SK-N-SH treated with all-trans-retinoic acid at 6 μM for 48 hours (cell line): ENCODE measurements at regions not wholly inside any gene's neighbourhood (a gene's known extent, or its start where the extent isn't known, plus 50 kb on each side); places are given as distances from the start of the nearest gene placed in this dataset.

ENCODE experiments used
- ATAC-seq: fragments of 200-7000 bp; cut with Tn5 transposase; 3 replicates; pipeline ENCODE4 v1.9.1; 2020; ENCODE audit warnings: mild to moderate bottlenecking, moderate library complexity
- ARNTL ChIP-seq: fragments of 450-650 bp; formaldehyde crosslinking; IDR thresholded peaks from 2 replicates; pipeline ENCODE4 v1.5.0; 2020; ENCODE audit warnings: low read depth, mild to moderate bottlenecking, moderate library complexity, borderline replicate concordance
- BACH2 ChIP-seq: fragments of 250-450 bp; sonication (Bioruptor Pico); IDR thresholded peaks from 2 replicates; pipeline ENCODE4 v1.9.0; 2021; ENCODE audit warnings: mild to moderate bottlenecking, borderline replicate concordance
- CSDC2 ChIP-seq: fragments of 250-450 bp; sonication (Bioruptor Pico); IDR thresholded peaks from 2 replicates; pipeline ENCODE4 v1.5.0; 2020; ENCODE audit warnings: mild to moderate bottlenecking, moderate library complexity
- ESRRG ChIP-seq: fragments of 250-450 bp; sonication (Bioruptor Pico); IDR thresholded peaks from 2 replicates; pipeline ENCODE4 v1.6.1; 2021; ENCODE audit warnings: mild to moderate bottlenecking
- GLIS3 ChIP-seq: fragments of 250-450 bp; sonication (Bioruptor Pico); IDR thresholded peaks from 2 replicates; pipeline ENCODE4 v1.5.0; 2020; ENCODE audit warnings: mild to moderate bottlenecking, moderate library complexity
- ISL1 ChIP-seq: fragments of 250-450 bp; sonication (Bioruptor Pico); IDR thresholded peaks from 2 replicates; pipeline ENCODE4 v2.1.2; 2022; ENCODE audit warnings: mild to moderate bottlenecking, moderate library complexity
- OSR1 ChIP-seq: fragments of 250-450 bp; sonication (Bioruptor Pico); IDR thresholded peaks from 2 replicates; pipeline ENCODE4 v1.8.0; 2022; ENCODE audit warnings: moderate library complexity, mild to moderate bottlenecking, inconsistent platforms
- RARB ChIP-seq: fragments of 250-450 bp; sonication (Bioruptor Pico); IDR thresholded peaks from 2 replicates; pipeline ENCODE4 v1.8.0; 2021; ENCODE audit warnings: mild to moderate bottlenecking, moderate library complexity
- SNAI2 ChIP-seq: fragments of 250-450 bp; sonication (Bioruptor Pico); IDR thresholded peaks from 2 replicates; pipeline ENCODE4 v1.5.0; 2020; ENCODE audit warnings: mild to moderate bottlenecking, moderate library complexity
- TOX ChIP-seq: fragments of 250-450 bp; sonication (Bioruptor Pico); IDR thresholded peaks from 2 replicates; pipeline ENCODE4 v1.8.0; 2021; ENCODE audit warnings: mild to moderate bottlenecking, moderate library complexity, borderline replicate concordance
- ZC3H10 ChIP-seq: fragments of 250-450 bp; sonication (Bioruptor Pico); IDR thresholded peaks from 2 replicates; pipeline ENCODE4 v1.5.1; 2021; ENCODE audit warnings: mild to moderate bottlenecking, moderate library complexity
- ZFP3 ChIP-seq: fragments of 250-450 bp; sonication (Bioruptor Pico); IDR thresholded peaks from 2 replicates; pipeline ENCODE4 v1.5.0; 2020; ENCODE audit warnings: mild to moderate bottlenecking, moderate library complexity
- ZNF70 ChIP-seq: fragments of 450-650 bp; formaldehyde crosslinking; IDR thresholded peaks from 2 replicates; pipeline ENCODE4 v1.5.0; 2020; ENCODE audit warnings: mild to moderate bottlenecking, moderate library complexity
- ZNF8 ChIP-seq: fragments of 450-650 bp; formaldehyde crosslinking; IDR thresholded peaks from 2 replicates; pipeline ENCODE4 v1.5.0; 2020; ENCODE audit warnings: mild to moderate bottlenecking, moderate library complexity
- TF ChIP-seq, protein P1 (sequence below): fragments of 250-450 bp; sonication (Bioruptor Pico); IDR thresholded peaks from 2 replicates; pipeline ENCODE4 v1.8.0; 2021; ENCODE audit warnings: low read depth, mild to moderate bottlenecking, moderate library complexity, borderline replicate concordance
- TF ChIP-seq, protein P2 (sequence below): fragments of 250-450 bp; sonication (Bioruptor Pico); IDR thresholded peaks from 2 replicates; pipeline ENCODE4 v1.5.0; 2020; ENCODE audit warnings: mild to moderate bottlenecking, moderate library complexity
- TF ChIP-seq, protein P3 (sequence below): fragments of 250-450 bp; sonication (Bioruptor Pico); IDR thresholded peaks from 2 replicates; pipeline ENCODE4 v1.8.0; 2020; ENCODE audit warnings: mild to moderate bottlenecking, moderate library complexity, borderline replicate concordance
- TF ChIP-seq, protein P4 (sequence below): fragments of 250-450 bp; sonication (Bioruptor Pico); IDR thresholded peaks from 2 replicates; pipeline ENCODE4 v1.5.1; 2021; ENCODE audit warnings: mild to moderate bottlenecking, moderate library complexity

DNA sequence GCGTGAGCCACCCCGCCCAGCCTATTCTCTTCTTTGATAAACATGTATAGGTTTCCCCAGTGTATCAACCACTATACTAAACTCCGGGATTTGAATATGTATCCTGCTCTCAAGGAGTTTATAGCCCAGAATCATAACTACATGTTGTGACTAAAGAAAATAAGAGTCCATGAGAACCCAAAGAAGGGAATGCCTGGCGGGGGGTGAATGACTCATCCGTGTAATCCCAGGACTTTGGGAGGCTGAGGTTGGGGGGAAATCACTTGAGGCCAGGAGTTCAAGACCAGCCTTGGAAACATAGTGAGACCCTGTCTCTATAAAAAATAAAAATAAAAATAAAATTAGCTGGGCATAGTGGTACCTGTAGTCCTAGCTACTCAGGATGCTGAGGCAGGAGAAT is 57.2 kb downstream of the SIX6 start:
- TF ChIP-seq SNAI2 (CRISPR knock-in tag) (no peak), RARB (CRISPR knock-in tag) (no peak), BACH2 (CRISPR knock-in tag) (no peak), ARNTL (CRISPR knock-in tag) (no peak), OSR1 (CRISPR knock-in tag) (no peak), ZNF8 (CRISPR knock-in tag) (no peak), GLIS3 (CRISPR knock-in tag) (no peak), TOX (CRISPR knock-in tag) (no peak), ZFP3 (CRISPR knock-in tag) (no peak), CSDC2 (CRISPR knock-in tag) (no peak)
- TF ChIP-seq, protein P1, sequence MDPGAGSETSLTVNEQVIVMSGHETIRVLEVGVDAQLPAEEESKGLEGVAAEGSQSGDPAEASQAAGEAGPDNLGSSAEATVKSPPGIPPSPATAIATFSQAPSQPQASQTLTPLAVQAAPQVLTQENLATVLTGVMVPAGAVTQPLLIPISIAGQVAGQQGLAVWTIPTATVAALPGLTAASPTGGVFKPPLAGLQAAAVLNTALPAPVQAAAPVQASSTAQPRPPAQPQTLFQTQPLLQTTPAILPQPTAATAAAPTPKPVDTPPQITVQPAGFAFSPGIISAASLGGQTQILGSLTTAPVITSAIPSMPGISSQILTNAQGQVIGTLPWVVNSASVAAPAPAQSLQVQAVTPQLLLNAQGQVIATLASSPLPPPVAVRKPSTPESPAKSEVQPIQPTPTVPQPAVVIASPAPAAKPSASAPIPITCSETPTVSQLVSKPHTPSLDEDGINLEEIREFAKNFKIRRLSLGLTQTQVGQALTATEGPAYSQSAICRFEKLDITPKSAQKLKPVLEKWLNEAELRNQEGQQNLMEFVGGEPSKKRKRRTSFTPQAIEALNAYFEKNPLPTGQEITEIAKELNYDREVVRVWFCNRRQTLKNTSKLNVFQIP (CRISPR knock-in tag) = no peak
- TF ChIP-seq, protein P2, sequence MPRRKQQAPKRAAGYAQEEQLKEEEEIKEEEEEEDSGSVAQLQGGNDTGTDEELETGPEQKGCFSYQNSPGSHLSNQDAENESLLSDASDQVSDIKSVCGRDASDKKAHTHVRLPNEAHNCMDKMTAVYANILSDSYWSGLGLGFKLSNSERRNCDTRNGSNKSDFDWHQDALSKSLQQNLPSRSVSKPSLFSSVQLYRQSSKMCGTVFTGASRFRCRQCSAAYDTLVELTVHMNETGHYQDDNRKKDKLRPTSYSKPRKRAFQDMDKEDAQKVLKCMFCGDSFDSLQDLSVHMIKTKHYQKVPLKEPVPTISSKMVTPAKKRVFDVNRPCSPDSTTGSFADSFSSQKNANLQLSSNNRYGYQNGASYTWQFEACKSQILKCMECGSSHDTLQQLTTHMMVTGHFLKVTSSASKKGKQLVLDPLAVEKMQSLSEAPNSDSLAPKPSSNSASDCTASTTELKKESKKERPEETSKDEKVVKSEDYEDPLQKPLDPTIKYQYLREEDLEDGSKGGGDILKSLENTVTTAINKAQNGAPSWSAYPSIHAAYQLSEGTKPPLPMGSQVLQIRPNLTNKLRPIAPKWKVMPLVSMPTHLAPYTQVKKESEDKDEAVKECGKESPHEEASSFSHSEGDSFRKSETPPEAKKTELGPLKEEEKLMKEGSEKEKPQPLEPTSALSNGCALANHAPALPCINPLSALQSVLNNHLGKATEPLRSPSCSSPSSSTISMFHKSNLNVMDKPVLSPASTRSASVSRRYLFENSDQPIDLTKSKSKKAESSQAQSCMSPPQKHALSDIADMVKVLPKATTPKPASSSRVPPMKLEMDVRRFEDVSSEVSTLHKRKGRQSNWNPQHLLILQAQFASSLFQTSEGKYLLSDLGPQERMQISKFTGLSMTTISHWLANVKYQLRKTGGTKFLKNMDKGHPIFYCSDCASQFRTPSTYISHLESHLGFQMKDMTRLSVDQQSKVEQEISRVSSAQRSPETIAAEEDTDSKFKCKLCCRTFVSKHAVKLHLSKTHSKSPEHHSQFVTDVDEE (CRISPR knock-in tag) = no peak
- TF ChIP-seq, protein P3, sequence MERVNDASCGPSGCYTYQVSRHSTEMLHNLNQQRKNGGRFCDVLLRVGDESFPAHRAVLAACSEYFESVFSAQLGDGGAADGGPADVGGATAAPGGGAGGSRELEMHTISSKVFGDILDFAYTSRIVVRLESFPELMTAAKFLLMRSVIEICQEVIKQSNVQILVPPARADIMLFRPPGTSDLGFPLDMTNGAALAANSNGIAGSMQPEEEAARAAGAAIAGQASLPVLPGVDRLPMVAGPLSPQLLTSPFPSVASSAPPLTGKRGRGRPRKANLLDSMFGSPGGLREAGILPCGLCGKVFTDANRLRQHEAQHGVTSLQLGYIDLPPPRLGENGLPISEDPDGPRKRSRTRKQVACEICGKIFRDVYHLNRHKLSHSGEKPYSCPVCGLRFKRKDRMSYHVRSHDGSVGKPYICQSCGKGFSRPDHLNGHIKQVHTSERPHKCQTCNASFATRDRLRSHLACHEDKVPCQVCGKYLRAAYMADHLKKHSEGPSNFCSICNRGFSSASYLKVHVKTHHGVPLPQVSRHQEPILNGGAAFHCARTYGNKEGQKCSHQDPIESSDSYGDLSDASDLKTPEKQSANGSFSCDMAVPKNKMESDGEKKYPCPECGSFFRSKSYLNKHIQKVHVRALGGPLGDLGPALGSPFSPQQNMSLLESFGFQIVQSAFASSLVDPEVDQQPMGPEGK (CRISPR knock-in tag) = no peak
- TF ChIP-seq, protein P4, sequence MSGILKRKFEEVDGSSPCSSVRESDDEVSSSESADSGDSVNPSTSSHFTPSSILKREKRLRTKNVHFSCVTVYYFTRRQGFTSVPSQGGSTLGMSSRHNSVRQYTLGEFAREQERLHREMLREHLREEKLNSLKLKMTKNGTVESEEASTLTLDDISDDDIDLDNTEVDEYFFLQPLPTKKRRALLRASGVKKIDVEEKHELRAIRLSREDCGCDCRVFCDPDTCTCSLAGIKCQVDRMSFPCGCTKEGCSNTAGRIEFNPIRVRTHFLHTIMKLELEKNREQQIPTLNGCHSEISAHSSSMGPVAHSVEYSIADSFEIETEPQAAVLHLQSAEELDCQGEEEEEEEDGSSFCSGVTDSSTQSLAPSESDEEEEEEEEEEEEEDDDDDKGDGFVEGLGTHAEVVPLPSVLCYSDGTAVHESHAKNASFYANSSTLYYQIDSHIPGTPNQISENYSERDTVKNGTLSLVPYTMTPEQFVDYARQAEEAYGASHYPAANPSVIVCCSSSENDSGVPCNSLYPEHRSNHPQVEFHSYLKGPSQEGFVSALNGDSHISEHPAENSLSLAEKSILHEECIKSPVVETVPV (CRISPR knock-in tag) = no peak
- TF ChIP-seq, all 23 proteins: peak for 0
- no peak for ATAC-seq

DNA sequence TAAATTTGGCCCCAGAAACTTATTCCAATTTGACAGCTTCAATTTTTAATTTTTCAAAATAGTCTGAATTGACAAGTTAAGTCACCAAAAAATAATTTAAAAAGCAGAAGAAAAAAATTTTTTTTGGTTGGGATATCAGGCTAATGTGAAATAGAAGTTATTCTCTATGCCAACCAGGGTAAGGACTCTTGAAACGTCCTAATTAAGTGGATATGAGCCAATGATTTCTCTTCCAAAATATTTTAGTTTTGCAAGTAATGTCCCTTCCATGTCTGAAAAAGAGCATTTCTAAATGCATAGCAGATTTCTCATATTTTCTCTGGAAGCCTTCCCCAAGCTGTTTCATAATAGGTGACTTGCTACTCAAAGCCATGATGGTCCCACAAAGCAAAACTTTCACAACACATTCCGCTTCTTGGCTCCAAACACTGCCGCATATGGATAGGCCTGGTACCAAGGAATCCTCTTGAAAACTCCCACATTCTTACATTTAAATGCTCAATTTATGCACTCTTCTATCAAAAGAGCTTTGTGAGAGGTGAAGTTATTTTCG is 65.1 kb downstream of the SIX6 start:
- ATAC-seq = no peak
- TF ChIP-seq, protein P3 (CRISPR knock-in tag) = no peak
- TF ChIP-seq GLIS3 (CRISPR knock-in tag) = no peak
- TF ChIP-seq ZNF70 (CRISPR knock-in tag) = no peak
- no peak for TF ChIP-seq ESRRG (CRISPR knock-in tag)
- no peak for TF ChIP-seq ZC3H10 (CRISPR knock-in tag)
- TF ChIP-seq OSR1 (CRISPR knock-in tag) = no peak
- no peak for TF ChIP-seq ISL1
- TF ChIP-seq, protein P2 (CRISPR knock-in tag) = no peak
- TF ChIP-seq BACH2 (CRISPR knock-in tag) = no peak
- TF ChIP-seq RARB (CRISPR knock-in tag) = no peak
- no peak for TF ChIP-seq ARNTL (CRISPR knock-in tag)
- TF ChIP-seq, protein P1 (CRISPR knock-in tag) = no peak
- TF ChIP-seq SNAI2 (CRISPR knock-in tag) = no peak
- no peak for TF ChIP-seq CSDC2 (CRISPR knock-in tag)
- TF ChIP-seq, all 23 proteins: peak for 0
